Right kidney (tissue), 1 donor: ENCODE measurements at regions not wholly inside any gene's neighbourhood (a gene's known extent, or its start where the extent isn't known, plus 50 kb on each side); places are given as distances from the start of the nearest gene placed in this dataset.
"Not testable (repeated sequence)": the region's sequence is repeated elsewhere in the genome, so short reads cannot be mapped to it uniquely, and the experiment has no call there.

Experiments used
- DNase-seq: peaks from one replicate; pipeline ENCODE4 v3.0.0-alpha.2; 2016

DNA sequence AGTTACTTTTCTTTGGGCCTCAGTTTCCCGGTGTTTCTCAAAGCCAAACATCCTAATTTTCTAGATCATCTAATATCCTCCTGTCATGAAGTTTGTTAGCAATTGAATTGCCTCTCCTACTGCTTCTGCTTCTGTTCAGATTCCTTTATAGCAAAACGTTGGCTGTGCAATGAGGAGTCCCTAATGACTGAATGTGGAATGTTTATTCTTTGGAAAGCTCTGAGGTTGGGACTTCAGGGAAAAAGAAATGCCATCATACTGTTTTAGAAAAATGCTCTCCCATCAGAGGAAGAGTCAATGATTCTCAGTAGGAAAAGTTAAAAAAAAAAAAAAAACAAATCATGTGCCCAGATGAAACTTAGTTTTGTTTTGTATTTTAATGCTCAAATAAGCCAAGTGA is 268.7 kb upstream of the PAPPA start:
- no peak for DNase-seq

DNA sequence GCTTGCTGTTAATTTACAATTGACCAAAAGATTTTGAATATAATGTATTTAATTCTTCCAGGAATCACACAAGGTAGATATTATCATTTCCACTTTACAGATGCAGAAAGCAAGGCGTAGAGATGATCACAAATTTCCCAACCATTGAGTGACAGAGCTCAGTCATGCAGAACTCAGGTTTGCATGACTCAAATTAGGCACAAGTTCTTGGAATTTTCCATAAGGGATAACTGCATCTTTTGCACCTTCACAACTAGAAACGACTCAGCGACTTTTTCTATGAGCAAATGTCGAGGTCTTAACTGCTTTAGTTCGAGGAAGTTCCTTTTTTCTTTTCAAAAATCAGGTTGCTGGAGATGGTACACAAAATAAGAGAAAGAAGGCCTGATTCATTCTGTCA is 265.5 kb upstream of the PAPPA start:
- no peak for DNase-seq

DNA sequence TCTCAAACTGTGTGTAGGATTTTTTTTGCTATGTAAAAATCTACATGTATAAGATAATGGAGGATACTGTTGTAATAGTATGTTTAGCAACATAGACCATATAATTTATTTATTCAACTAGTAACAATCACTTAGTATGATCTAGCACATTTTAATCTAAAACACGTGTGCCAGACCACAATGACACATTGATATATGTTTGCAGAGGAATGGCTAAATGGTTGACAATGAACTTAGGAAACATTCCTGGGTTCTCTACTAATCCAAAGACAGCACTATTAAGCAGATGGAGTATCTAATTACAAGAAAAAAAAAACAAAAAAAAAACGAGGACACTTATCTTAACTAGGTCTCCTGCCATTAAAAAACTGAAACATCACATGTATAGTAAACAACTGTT is 261.7 kb upstream of the PAPPA start:
- DNase-seq = no peak

DNA sequence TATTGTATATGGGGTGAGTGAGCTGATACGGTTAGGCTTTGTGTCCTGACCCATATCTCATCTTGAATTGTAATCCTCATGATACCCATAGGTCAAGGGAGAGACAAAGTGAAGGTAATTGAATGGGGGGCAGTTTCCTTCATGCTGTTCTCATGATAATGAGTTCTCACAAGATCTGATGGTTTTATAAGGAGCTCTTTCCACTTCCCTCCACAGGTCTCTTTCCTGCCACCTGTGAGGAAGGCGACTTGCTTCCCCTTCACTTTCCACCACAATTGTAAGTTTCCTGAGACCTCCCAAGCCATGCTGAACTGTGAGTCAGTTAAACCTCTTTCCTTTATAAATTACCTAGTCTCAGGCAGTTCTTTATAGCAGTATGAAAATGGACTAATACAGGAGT is 255.1 kb upstream of the PAPPA start:
- not testable (repeated sequence) for DNase-seq

DNA sequence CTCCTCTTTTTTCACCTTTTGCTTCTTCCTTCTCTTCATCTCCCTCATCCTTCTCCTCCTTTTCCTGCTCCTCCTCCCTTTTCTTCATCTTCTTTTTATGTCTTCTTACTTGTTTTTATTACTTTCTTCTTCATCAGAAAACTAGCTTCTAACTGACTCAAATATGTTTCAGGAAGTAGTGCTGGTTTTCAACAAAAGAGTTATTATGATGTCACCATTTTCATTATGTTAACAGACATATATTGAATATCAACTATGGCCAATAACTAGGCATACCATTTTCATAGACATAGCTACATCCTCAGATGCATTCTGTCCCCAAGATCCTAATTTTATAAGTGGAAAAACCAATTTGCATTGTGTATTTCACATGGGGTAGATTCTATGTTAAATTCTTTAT is 252.9 kb upstream of the PAPPA start:
- no peak for DNase-seq

DNA sequence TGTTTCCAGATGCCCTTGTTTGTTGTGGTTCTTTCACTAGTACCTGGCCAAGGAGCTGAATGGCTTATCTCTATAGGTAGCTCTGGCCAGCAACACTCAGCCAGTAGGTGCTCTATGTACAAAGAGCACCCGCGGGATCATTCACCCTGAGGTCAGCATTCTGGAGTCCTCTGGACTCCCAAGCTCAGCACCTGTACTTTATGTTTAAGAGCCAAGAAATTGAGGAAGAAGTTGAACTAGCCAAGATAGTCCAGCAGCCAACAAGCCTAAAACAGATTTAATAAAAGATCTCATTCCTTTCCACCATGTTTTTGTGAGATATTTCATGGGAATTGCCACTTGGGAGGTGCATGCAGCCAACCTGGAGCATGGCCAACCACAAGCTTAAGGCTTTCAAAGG is 242.6 kb upstream of the PAPPA start:
- DNase-seq = no peak

DNA sequence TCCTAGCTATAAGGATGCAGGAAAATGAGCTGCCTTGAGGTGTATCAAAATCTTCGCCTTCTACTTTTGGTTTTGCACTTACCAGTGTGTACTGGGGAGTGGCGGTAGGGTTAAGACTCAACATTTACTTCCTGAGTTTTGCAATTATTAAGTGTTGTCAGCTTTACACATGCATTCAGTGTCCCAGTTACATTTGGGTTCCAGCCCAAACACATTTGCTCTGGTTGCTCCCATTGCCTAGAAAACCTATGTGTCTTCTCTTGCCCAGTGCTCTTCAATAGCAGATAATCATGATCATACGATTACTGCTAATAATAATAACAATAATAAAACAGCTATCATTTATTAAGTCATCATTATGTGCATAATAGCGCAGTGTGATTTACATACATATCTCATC is 241.5 kb upstream of the PAPPA start:
- DNase-seq = no peak

DNA sequence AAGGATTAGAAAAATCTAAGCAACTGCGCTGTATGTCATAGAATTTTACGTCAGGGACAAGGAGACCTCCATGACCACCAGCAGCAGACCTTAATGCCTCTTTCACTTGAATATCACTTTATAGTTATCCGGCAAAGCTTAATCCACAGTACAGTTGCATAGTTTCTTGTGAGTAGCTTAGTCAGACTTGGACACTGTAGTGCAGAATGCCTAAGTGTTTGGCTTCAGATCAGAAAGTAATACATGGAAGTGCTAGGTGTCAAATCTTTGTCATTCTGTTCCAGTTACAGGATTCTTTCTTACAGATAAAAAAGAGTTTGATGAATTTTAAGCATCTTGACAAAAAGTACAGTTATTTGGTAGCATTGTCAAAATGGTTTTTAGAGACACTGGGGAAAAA is 239.9 kb upstream of the PAPPA start:
- no peak for DNase-seq

DNA sequence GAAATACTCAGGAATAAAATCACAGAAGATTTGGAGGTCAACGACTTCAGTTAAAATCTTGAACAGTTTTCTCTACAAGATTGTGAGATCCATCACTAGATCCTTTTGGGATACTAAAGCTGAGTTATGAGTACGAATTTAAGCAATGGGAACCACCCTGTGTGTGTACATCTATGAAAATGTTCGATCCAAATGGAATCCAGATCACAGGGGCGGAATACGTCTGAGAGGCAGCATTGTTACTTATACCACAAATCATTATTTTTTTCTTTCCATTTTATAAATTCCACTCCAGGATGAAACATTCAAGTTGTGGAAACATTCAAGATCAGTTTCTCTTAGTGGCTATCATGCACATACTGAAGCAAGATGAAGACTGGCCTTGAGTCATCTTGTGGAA is 239.3 kb upstream of the PAPPA start:
- no peak for DNase-seq

DNA sequence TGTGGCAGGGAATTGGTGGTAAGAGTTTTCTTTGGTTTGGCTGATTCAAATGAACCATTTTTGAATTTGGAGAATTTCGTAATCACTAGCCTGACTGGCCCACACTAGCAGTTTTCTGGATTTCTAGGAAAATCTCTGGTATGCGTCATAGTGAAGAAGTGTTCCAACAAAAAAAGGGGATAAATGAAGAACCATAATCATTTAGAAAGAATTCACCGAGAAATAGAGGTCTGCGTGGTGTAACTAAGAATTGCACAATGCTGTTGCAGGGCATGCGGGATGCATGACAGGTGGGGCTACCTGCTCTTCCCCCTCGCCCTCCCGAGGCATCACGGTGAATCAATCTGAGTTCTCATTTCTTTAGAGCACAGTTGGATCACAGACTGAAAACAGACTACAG is 232.3 kb upstream of the PAPPA start:
- DNase-seq = no peak

DNA sequence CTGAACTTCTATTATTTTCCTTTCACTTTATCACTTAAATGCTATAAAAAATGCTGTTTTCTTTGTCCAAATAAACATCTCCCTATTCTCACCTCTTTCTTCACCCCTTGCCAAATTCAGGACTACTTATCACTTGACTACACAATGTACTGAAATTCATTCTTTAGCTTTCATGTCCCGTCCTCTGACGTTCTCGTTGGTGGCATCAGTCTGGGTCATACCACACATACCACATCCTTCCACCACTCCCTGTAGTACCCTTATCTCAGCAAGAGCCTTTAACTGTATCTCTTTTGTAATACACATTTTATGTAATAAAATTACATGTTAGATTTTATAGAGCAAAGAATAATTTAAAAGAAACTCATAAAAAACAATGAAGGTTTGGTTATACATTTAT is 231.1 kb upstream of the PAPPA start:
- DNase-seq = no peak

DNA sequence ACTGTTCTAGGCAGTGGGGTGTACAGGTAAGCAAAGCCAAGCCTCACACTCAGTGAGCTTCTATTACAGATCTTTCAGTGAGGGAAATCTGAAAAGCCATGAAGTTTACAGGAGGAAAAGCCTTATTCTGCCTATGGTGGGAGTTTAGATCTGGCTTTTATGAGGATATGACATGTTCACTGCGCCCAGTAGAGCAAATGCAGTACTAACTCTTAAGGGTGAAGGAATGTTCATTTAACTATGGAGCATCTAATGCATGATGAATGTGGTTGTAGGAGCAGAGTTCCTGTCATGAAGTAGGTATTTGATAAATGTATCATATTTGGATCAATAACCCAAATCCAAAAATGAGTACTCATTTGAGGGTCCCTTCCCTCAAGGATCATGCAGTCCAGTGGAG is 230.2 kb upstream of the PAPPA start:
- no peak for DNase-seq

DNA sequence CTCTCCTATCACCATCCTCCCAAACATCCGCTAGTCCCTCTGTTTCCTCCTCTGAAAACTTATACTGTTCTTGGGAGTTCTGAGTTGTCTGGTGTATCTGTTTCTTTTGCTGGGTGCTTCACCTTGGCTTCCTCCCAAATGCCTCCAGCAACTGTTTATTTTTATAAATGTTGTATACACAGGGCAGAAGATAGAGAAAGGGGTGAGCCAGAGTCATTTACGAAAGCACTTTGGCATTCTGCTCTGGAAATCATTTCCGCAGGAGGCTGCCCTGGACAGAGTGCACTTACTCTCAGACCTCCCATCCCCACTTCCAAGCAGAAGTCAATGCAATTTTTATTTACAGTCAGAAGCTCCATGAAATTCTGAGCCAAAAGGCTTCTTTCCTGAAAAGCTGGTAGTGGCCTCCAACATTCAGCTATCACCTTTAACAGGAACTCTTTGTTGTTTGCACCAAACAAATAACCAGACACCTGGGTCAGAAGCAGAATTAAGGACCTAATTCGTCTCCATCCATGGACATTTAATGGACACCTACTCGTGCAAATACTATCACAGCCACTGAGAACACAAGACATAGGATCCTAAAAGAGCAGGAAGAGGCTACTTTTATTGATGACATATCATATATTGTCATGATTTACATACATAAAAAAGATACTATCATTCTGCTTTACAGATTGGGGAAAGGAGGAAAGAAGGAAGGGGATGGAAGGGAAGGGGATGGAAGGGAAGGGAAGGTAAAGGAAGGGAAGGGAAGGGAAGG is 229.5 kb upstream of the PAPPA start:
- no peak for DNase-seq

DNA sequence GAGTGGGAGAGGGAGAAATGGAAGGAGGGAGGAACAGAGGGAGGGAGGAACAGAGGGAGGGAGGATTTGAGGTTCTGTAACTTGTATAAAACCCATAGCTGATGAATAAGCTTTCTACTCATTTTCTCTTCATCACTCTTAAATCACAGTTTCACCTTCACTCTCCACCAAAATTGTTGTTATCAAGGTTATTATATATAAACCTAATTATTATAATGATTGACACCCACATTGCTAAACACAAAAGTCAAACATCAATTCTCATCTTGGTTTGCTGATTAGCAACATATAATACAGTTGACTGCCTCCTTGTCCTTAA is 229.0 kb upstream of the PAPPA start:
- DNase-seq = no peak

DNA sequence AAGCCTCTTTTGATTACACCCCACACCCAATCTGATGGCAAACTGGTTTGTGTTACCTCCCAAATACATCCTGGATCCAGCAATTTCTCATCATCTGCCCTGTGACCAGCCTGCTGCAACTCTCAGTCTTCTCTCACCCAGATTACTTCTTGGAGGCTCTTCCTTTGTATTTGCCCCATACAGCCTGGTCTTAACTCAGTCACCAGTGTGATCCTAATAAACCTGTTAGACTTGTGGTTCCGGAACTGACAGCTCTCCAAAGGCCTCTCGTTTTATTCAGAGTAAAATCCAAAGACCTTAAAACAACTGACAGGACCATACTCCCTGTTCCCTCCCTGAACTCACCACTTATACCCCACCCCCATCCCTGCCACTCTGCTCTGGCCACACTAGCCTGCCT is 228.2 kb upstream of the PAPPA start:
- DNase-seq = no peak

DNA sequence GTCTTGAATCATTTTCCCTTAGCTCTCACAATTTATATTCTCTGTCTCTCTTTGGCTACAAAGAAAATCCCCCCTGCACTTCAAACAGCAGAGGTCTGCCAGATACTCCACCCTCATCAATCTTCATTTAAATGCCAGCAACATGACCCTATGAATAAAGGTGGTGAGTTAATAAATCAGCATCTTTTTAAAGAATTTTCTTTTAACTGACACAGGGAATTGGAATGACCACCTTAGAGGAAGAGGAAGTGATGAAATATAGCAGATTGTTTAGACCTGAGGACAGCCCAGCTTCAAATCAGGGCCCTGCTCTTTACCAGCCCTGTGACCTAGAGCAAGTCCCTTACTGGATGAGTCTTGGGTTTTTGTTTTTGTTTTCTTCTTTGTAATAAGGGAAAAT is 223.1 kb upstream of the PAPPA start:
- no peak for DNase-seq

DNA sequence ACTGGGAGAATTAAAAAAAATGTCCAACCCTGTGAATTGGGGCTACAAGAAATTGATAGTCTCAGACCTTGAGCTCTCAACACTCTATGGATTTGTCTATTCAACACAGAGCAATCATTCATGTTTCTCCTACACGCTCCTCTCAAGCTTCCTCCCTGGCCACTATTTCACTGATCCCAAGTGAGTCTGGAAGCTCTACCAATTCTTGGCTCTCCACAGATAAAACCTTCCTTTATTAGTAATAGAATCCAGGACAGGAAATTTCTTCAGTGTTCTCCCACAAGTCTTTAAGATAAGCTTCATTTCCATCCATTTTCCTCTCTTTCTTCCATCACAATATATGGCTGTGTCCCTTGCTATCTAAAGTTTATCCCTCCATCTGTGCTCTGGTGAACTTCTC is 215.1 kb upstream of the PAPPA start:
- no peak for DNase-seq

DNA sequence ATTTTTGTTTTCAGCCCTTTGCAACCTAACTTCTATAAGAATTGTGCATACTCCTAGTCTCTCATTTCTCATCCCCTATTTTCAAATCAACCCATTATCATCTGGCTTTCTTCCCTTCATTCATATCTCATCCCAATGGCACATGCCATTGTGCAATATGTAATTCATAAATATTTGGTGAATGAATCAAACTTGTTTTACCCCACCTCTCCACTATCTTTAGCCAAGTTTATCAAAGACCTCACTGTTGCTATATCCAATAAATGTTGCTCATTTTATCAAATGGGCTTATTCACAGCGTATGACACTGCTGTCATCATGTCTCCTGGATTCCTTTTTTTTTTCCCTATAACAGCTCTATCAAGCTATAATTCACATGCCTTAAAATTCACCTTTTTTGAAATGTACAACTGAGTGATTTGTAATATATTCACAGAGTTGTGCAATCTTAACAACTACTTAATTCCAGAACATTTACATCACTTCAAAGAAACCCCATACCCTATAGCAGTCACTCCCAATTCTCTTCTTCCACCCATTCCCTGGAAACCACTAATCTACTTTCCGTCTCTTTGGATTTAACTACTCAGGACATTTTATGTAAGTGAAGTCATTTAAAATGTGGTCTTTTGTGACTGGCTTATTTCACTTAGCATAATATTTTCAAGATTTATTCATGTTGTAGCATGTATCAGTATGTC is 214.4 kb upstream of the PAPPA start:
- no peak for DNase-seq

DNA sequence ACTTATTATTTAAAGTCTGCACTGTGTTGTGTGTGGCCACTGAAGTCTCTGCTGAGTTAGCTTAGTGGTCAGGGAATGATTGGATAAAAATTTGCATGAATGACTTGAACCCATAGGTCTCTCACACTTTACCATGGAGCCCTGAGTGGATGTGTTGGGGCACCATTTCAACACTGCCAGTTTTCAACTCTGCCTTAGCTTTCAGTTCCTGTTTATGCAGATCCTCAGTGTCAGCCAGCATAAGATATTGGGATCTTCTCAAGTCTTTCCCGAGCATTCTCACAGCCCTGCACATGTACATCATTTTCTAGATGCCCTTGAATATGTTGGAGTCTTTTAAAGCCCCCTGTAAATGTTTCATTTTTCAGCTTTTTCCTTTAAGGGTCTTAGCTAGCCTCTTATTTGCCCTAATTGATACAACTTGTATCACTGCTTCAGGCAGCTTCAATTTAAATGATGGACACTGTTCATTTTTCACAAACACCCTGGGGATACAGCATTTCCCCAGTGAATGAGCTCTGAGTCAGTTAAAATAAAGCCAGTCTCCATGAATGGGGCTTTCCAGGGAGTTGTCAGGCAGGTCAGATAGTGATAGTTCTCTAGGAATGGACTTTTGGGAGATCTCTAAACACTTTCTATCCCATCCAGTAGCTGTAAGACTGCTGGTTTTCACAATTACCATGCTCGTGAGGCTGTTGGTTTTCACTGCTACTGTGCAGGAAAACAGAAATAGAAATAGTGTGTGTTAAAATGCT is 211.9 kb upstream of the PAPPA start:
- no peak for DNase-seq

DNA sequence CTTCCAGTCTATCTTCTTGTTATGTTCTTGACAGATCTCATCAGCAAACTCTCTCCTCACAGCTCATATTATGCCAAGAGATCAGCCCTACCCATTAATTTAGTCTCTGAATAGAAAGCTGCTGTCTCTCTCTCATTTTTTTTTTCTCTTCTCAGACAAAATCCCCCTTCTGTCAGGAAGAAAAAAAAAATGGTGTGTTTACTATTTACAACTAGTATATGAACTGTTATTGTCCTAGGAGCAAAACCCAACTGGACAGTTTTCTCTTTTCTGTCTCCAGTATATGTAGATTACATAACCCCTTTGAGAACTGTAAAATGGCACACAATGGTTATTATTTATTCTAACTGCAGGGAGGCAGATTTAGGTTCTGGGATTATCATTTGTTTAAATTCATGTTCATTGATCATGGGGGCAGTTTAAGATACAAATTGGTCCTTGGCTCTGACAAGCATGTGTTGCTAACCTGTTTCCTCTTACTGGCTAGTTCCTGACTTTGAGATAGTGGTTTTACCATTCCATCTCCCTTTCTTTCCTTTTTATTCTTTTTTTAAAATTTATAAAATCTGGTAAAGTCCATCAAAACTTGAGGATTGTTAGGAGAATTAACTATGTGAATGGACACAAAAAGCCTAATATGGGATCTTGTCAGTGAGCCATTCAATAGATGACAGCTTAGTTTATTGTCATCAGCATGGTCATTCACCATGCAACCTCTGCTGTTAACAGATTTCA is 210.0 kb upstream of the PAPPA start:
- DNase-seq = no peak

DNA sequence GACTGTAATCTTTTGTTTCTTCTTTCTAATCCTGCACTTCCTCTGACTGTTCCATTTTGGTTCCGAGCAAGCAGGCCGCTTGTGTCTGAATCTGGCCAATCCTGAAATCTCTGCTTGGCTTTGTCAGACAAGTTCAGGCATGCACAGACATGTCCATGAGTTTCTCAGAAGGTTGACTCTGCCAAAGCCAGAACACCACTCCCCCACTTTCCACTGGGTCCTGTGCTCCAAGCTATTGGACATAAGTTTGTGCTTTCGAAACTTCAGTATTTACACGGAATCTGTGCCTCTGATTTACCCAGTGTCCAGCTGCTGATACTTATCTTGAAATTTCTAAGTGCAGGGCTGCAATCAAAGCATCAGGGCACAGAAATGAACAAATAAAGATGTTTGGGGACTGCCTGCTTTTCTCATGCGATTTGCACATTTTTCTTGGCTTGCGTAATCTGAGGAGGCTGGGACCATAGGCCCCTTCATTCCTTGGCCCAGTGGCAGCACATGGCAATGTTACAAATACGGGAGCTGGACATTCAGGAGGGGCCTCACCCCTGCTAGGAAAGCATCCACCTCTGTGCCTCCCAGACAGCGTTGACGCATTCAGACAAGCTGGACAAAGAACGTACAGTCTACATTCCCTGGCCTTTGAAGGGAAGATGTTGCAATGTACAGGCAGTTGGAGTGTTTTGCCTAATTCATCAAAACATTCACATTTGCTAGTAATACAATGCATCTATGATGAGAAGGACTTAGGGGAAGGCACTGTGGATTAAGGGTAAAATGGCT is 209.2 kb upstream of the PAPPA start:
- DNase-seq = no peak

DNA sequence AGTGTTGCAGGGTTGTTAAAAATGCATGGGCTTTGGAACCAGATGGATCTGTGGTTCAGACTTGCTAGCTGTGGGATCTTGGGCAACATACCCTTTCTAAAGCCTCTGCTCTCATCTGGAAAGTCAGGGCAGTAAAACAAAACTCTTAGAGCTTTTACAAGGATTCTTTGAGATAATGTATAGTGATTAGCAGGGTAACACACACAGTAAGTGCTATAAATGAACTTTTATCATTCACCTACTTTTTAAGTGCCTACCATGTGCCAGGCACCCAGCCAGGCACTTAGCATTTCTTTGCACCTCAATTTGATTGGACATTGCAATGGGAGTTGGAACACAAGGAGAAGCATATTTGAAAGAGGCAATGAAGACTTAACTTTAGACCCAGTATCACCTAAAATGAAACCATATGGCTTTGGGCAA is 208.6 kb upstream of the PAPPA start:
- no peak for DNase-seq
